ENCODE measurements at regions not wholly inside any gene's neighbourhood (a gene's known extent, or its start where the extent isn't known, plus 50 kb on each side); places are given as distances from the start of the nearest gene placed in this dataset.
"Not testable (repeated sequence)": the region's sequence is repeated elsewhere in the genome, so short reads cannot be mapped to it uniquely, and the experiment has no call there.

GRCh38 chr7:153696242-153696641 is 356.0 kb upstream of the DPP6 start:
- no peak for DNase-seq

- DNase-seq = peak; percentile 62
Observed at GRCh38 chr7:153698046-153698445, 354.2 kb upstream of the DPP6 start.

- no peak for DNase-seq
Observed at GRCh38 chr7:153701678-153702077, 350.5 kb upstream of the DPP6 start.

GRCh38 chr7:153723892-153724291 is 328.3 kb upstream of the DPP6 start:
- not testable (repeated sequence) for DNase-seq

GRCh38 chr7:153731504-153731903 is 320.7 kb upstream of the DPP6 start:
- DNase-seq = not testable (repeated sequence)

GRCh38 chr7:153743434-153743833 is 308.8 kb upstream of the DPP6 start:
- DNase-seq = not testable (repeated sequence)

- peak; percentile 19 for DNase-seq
Observed at GRCh38 chr7:153747969-153748368, 304.2 kb upstream of the DPP6 start.

- DNase-seq = peak; percentile 42
Observed at GRCh38 chr7:153748885-153749284, 303.3 kb upstream of the DPP6 start.

GRCh38 chr7:153765869-153766268 is 286.3 kb upstream of the DPP6 start:
- DNase-seq = not testable (repeated sequence)

GRCh38 chr7:153766926-153767325 is 285.3 kb upstream of the DPP6 start:
- not testable (repeated sequence) for DNase-seq

- DNase-seq = no peak
Observed at GRCh38 chr7:153772966-153773365, 279.2 kb upstream of the DPP6 start.

- DNase-seq = not testable (repeated sequence)
Observed at GRCh38 chr7:153776940-153777339, 275.3 kb upstream of the DPP6 start.

- DNase-seq = not testable (repeated sequence)
Observed at GRCh38 chr7:153797363-153797762, 254.8 kb upstream of the DPP6 start.

- DNase-seq = no peak
Observed at GRCh38 chr7:153808117-153808516, 244.1 kb upstream of the DPP6 start.

GRCh38 chr7:153829525-153829924 is 222.7 kb upstream of the DPP6 start:
- DNase-seq = no peak

- DNase-seq = peak; percentile 18
Observed at GRCh38 chr7:153832160-153832559, 220.0 kb upstream of the DPP6 start.

- DNase-seq = peak; percentile 36
Observed at GRCh38 chr7:153835103-153835502, 217.1 kb upstream of the DPP6 start.

GRCh38 chr7:153835712-153836265 is 216.4 kb upstream of the DPP6 start:
- peak; percentile 7 for DNase-seq

- DNase-seq = no peak
Observed at GRCh38 chr7:153838591-153838990, 213.6 kb upstream of the DPP6 start.

GRCh38 chr7:153840861-153841260 is 211.3 kb upstream of the DPP6 start:
- no peak for DNase-seq

- DNase-seq = no peak
Observed at GRCh38 chr7:153847828-153848227, 204.4 kb upstream of the DPP6 start.

- DNase-seq = no peak
Observed at GRCh38 chr7:153852261-153852660, 199.9 kb upstream of the DPP6 start.

- DNase-seq = no peak
Observed at GRCh38 chr7:153858355-153858754, 193.8 kb upstream of the DPP6 start.

GRCh38 chr7:153859239-153859638 is 193.0 kb upstream of the DPP6 start:
- DNase-seq = no peak
